ENCODE measurements at regions not wholly inside any gene's neighbourhood (a gene's known extent, or its start where the extent isn't known, plus 50 kb on each side); places are given as distances from the start of the nearest gene placed in this dataset.

GRCh38 chr11:32161293-32161692, 70.4 kb downstream of the RCN1 start:
- Histone ChIP-seq H3K27me3 (ENCODE audit: insufficient read depth, low read length, poor library complexity, severe bottlenecking) (no peaks in the 10 kb centered on the region), H3F3A (ENCODE audit: low read depth) (no peaks in the 10 kb centered on the region), H3K36me3 (ENCODE audit: insufficient read depth, low read length) (no peaks in the 10 kb centered on the region), H3K4me1 (ENCODE audit: insufficient read depth, low read length, poor library complexity, severe bottlenecking) (no peaks in the 10 kb centered on the region), H3K4me3 (ENCODE audit: low read length, poor library complexity, severe bottlenecking) (no peak overlapping the region), H4K20me1 (ENCODE audit: insufficient read depth, low read length, poor library complexity, severe bottlenecking) (no peaks in the 10 kb centered on the region), H3K79me2 (ENCODE audit: insufficient read depth, low read length) (no peaks in the 10 kb centered on the region), H3K9ac (ENCODE audit: low read depth, low read length, poor library complexity, severe bottlenecking) (no peak overlapping the region), H2AFZ (ENCODE audit: low read length) (no peak overlapping the region), H3K9me3 (ENCODE audit: insufficient read depth, low read depth, low read length) (no peaks in the 10 kb centered on the region), H3K4me2 (ENCODE audit: low read depth, low read length, poor library complexity, severe bottlenecking) (no peak overlapping the region), H3K9me2 (replicated peaks; ENCODE audit: low read depth, low read length) (no peaks in the 10 kb centered on the region)
- TF ChIP-seq, protein P1, sequence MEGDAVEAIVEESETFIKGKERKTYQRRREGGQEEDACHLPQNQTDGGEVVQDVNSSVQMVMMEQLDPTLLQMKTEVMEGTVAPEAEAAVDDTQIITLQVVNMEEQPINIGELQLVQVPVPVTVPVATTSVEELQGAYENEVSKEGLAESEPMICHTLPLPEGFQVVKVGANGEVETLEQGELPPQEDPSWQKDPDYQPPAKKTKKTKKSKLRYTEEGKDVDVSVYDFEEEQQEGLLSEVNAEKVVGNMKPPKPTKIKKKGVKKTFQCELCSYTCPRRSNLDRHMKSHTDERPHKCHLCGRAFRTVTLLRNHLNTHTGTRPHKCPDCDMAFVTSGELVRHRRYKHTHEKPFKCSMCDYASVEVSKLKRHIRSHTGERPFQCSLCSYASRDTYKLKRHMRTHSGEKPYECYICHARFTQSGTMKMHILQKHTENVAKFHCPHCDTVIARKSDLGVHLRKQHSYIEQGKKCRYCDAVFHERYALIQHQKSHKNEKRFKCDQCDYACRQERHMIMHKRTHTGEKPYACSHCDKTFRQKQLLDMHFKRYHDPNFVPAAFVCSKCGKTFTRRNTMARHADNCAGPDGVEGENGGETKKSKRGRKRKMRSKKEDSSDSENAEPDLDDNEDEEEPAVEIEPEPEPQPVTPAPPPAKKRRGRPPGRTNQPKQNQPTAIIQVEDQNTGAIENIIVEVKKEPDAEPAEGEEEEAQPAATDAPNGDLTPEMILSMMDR (conservative IDR thresholded peaks at IDR 0.05; ENCODE audit: low read length) = no peak
- TF ChIP-seq EZH2phosphoT487 (IDR thresholded peaks at IDR 0.05; ENCODE audit: borderline replicate concordance) = no peak

DNA sequence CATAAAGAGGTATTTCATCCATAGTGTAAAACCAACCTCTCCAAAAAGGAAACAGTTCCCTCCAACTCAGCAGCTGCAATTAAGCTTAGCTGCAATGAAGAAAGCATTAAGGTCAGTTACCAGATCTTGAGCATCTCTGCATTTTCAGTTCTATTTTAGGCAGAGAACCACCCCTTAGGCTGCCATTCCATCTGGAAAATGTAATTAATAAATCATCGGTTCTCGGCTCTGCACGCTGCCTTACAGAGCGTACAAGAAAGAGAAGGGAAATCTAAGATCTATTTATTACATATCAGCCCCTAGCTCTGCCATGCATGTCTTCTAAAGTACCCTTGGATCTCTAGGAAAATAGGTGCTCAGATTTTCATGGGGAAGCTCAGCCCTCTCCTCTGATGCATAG, 71.5 kb downstream of the RCN1 start:
- no peaks in the 10 kb centered on the region for H3K9me2 ChIP-seq (replicated peaks; ENCODE audit: low read depth, low read length)
- no peaks in the 10 kb centered on the region for H3K9me3 ChIP-seq (ENCODE audit: insufficient read depth, low read depth, low read length)
- H4K20me1 ChIP-seq (ENCODE audit: insufficient read depth, low read length, poor library complexity, severe bottlenecking) = no peaks in the 10 kb centered on the region
- no peaks in the 10 kb centered on the region for H3K79me2 ChIP-seq (ENCODE audit: insufficient read depth, low read length)
- no peak overlapping the region for H2AFZ ChIP-seq (ENCODE audit: low read length)
- H3K4me2 ChIP-seq (ENCODE audit: low read depth, low read length, poor library complexity, severe bottlenecking) = no peak overlapping the region
- no peaks in the 10 kb centered on the region for H3K27me3 ChIP-seq (ENCODE audit: insufficient read depth, low read length, poor library complexity, severe bottlenecking)
- H3K36me3 ChIP-seq (ENCODE audit: insufficient read depth, low read length) = no peaks in the 10 kb centered on the region
- no peak overlapping the region for H3K9ac ChIP-seq (ENCODE audit: low read depth, low read length, poor library complexity, severe bottlenecking)
- H3F3A ChIP-seq (ENCODE audit: low read depth) = no peaks in the 10 kb centered on the region
- no peaks in the 10 kb centered on the region for H3K4me1 ChIP-seq (ENCODE audit: insufficient read depth, low read length, poor library complexity, severe bottlenecking)
- no peak overlapping the region for H3K4me3 ChIP-seq (ENCODE audit: low read length, poor library complexity, severe bottlenecking)
- TF ChIP-seq EZH2phosphoT487 (IDR thresholded peaks at IDR 0.05; ENCODE audit: borderline replicate concordance) = no peak
- TF ChIP-seq, protein P1 (conservative IDR thresholded peaks at IDR 0.05; ENCODE audit: low read length) = no peak

DNA sequence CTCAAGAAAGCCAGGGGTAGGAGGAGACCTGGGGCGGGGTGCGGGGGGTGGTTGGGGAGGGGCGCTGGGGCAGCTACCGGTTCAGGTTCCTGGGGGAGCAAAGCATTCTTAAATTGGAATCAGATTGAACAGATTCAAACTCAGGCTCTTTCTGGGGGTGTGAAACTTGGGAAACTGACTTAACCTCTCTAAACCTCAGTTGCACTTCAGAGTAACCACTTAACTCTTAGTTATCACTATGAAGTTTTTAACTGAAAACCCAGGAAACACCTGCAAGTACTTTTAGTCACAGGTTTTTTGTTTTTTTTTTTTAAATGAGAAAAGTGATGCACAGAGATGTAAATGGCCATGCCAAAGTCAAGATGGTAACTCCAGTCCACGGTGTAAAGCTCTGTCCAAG, 72.0 kb downstream of the RCN1 start:
- Histone ChIP-seq H2AFZ (ENCODE audit: low read length) (no peak overlapping the region), H3K9me2 (replicated peaks; ENCODE audit: low read depth, low read length) (no peaks in the 10 kb centered on the region), H3K4me3 (ENCODE audit: low read length, poor library complexity, severe bottlenecking) (no peak overlapping the region), H3K9ac (ENCODE audit: low read depth, low read length, poor library complexity, severe bottlenecking) (no peak overlapping the region), H3K36me3 (ENCODE audit: insufficient read depth, low read length) (no peaks in the 10 kb centered on the region), H3K4me2 (ENCODE audit: low read depth, low read length, poor library complexity, severe bottlenecking) (no peak overlapping the region), H3K9me3 (ENCODE audit: insufficient read depth, low read depth, low read length) (no peaks in the 10 kb centered on the region), H4K20me1 (ENCODE audit: insufficient read depth, low read length, poor library complexity, severe bottlenecking) (no peaks in the 10 kb centered on the region), H3K79me2 (ENCODE audit: insufficient read depth, low read length) (no peaks in the 10 kb centered on the region), H3K27me3 (ENCODE audit: insufficient read depth, low read length, poor library complexity, severe bottlenecking) (no peaks in the 10 kb centered on the region), H3K4me1 (ENCODE audit: insufficient read depth, low read length, poor library complexity, severe bottlenecking) (no peaks in the 10 kb centered on the region), H3F3A (ENCODE audit: low read depth) (no peaks in the 10 kb centered on the region)
- TF ChIP-seq, protein P1 (conservative IDR thresholded peaks at IDR 0.05; ENCODE audit: low read length) = no peak
- no peak for TF ChIP-seq EZH2phosphoT487 (IDR thresholded peaks at IDR 0.05; ENCODE audit: borderline replicate concordance)
